ENCODE measurements at regions not wholly inside any gene's neighbourhood (a gene's known extent, or its start where the extent isn't known, plus 50 kb on each side); places are given as distances from the start of the nearest gene placed in this dataset.

DNA sequence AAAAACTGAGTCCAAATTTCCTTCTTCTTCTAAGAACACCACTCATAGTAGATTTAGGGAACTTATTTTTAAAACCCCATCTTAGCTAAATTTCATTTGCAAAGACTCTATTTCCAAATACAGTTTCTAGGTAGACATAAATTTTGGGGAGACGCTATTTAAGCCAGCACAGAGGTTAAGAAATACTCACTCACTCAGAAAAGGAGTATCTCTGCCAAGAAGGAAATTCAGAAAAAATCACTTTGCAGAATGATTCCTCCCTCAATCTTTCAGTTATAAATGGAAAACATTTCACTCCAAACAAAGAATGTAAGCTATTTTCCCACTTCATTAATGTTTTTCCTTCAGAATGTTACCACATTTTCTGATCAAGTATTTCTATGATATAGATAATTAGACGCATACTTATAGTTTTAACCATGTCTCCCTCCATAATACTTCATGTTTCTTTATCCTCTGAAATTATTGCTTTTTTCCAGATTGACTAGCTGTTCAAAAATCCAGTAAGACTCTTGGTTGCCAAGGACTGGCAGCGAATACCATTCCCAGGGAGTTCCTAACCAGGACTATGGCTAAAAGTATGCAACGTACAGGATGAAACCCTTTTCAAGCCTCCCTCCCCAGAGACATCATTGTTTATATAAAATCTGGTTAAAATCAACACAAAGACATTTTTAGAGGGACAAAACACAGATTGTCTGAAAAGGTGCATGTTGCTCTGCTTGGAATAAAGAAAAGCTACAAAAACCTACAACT is 52.5 kb upstream of the RXFP2 start:
- DNase-seq (ENCODE audit: low spot score), result no peak
